HG03571 (cell line): ENCODE measurements at regions not wholly inside any gene's neighbourhood (a gene's known extent, or its start where the extent isn't known, plus 50 kb on each side); places are given as distances from the start of the nearest gene placed in this dataset.
"Not testable (repeated sequence)": the region's sequence is repeated elsewhere in the genome, so short reads cannot be mapped to it uniquely, and the experiment has no call there.

Source experiments
- ATAC-seq: cut with Tn5 transposase; IDR thresholded peaks from one replicate; pipeline ENCODE4 v1.9.1; 2021; ENCODE audit not compliant: unreplicated experiment

DNA sequence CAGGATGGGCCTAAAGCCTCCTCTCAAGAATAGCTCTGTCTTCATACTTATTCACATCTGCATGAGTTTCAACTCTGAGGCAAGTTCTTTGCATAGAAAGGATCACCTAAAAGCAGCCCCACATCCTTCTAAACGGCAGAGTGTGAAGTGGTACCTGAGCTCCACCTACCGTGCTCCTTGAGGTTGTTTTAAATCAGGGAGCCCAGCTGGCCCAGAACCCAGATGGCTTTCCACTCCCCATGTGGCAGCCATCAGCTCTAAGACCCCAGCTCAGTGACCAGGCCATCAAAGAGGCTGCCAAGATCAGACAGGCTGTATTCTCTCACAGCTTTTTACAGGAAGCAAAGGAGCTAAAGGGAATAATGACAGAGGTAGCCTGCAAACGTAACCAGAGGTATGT lies 299.3 kb downstream of the RASEF start:
- no peak for ATAC-seq

DNA sequence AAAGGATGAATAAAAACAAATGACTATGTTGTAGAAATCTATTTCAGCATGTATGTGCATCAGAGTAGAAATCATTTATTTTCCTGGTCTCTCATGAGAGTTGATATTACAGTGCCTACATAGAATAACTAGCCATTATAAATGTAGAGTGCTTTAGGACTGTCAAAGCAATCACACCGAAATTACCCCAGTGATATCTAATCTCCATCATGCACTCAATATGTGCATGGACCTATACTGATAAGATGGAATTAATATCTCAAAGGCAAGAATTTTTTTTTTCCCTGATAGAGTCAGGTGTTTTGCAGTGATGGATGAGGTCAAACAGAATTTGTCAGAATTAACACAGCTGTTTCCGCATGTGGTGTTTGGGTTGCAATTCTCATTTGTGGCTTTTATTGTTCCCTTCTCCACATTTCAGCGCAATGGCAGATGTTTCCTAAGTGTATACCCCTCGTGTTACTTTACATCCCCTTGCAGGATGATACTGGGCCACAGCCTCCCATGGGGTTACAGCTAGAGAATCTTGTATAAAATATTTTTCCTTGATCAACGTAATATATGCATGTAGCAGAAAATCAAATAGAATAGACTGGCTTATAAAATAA lies 298.8 kb downstream of the RASEF start:
- ATAC-seq, result no peak

DNA sequence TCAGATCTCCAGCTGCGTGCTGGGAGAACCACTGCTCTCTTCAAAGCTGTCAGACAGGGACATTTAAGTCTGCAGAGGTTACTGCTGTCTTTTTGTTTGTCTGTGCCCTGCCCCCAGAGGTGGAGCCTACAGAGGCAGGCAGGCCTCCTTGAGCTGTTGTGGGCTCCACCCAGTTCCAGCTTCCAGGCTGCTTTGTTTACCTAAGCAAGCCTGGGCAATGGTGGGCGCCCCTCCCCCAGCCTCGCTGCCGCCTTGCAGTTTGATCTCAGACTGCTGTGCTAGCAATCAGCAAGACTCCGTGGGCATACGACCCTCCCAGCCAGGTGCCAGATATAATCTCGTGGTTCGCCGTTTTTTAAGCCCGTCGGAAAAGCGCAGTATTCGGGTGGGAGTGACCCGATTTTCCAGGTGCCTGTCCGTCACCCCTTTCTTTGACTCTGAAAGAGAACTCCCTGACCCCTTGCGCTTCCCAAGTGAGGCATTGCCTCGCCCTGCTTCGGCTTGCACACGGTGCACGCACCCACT lies 288.2 kb downstream of the RASEF start:
- not testable (repeated sequence) for ATAC-seq

DNA sequence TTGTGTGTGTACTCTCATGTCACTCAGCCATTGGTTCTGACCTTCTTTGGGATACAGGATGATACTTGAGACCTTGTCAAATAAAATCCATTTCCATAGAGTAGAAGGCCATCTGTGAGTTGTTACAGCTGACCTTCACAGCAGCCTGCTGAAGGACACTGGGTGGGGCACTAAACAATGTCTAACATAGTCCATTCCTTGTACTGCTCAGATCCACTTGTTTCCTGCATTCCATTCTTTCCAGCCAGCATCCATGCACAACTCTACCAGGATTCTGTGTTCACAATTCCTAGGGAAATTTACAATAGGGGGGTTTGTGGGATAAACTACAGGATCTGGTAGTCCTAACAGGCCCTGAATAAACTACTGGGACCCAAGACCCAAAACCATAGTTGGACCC lies 286.4 kb downstream of the RASEF start:
- no peak for ATAC-seq

DNA sequence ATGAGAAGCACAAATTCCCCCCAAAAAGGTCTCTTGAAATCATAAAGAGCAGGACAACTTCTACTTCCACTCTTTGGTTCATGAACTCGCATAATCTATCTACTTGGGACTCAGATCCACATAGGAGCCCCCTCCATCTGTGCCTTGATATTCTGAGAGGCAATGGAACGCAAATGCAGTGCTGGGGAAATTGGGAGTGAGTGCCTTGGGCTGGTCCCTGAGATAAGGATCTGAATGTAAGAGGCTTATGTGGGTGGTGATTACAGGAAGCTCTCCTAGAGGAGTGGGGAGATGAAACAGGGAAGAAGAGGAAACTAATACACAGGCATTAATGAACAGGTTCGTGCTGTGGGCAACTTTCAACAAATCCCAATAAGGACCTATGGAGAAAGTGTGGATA lies 285.6 kb downstream of the RASEF start:
- no peak for ATAC-seq

DNA sequence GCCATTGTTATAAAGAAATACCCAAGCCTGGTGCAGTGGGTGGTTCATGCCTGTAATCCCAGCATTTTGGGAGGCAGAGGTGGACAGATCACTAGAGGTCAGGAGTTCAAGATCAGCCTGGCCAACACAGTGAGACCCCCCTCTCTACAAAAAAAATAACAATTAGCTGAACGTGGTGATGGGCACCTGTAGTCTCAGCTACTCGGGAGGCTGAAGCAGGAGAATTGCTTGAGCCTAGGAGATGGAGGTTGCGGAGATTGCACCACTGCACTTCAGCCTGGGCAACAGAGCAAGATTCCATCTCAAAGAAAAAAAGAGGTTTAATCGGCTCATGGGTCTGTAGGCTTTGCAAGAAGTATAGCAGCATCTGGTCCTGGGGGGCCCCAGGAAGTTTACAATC lies 284.0 kb downstream of the RASEF start:
- not testable (repeated sequence) for ATAC-seq

DNA sequence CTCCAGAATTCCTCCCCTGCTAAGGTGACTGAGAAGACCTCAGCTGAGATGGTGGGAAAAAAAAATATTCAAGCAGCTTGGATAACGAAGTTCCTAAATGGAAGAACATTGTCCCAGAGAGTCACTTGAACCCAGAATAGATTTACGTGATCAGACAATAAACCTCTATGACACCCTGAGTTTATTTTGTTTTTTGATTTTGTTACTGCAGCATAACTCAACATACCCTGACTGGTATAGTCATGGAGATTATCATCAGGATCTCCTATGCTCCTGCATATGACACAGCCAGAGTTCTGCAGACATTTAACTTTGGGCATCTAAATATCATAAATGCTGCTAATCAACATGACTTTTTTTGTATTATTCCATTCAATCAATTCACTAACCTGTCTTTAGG lies 282.9 kb downstream of the RASEF start:
- no peak for ATAC-seq

DNA sequence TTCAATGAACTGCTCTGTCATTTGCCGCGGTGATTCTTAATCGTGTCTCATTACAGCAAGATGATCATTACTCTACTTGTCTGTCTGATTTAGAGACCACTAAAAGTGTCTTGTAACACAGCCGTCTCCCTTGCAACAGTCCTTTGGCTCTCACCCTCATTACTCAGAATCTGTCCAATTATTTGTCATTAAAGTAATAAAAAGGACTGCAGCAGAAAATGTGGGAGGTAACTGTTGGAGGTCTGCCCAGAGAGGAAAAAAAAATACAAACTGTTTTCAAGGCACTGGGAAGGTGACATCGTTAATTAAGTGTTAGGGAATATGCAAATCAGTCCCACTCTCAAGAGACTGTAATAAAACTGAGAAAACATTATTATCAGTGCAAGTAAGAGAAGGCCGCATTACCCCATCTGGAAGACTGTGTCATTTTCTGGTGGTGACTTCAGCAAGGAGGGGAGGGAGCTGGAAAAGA lies 281.0 kb downstream of the RASEF start:
- no peak for ATAC-seq

DNA sequence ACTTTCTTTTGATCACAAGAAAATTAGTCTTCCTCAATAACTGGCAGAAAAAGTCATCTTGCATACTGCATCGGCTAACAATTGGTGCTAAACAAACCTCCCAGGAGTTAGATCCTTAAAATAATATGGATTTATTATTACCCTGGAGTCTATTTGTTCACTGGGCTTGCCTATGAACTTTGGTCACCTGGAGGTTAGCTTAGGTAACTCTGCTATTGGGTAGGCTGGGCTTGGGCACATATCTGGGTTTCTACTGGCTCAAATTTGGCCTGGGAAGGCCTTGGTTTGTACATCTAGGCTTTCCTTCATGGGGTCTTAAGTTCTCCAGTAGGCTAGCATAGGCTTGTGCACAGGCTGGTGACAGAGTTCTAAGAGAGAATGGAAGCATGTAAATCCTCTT lies 279.9 kb downstream of the RASEF start:
- ATAC-seq, result no peak

DNA sequence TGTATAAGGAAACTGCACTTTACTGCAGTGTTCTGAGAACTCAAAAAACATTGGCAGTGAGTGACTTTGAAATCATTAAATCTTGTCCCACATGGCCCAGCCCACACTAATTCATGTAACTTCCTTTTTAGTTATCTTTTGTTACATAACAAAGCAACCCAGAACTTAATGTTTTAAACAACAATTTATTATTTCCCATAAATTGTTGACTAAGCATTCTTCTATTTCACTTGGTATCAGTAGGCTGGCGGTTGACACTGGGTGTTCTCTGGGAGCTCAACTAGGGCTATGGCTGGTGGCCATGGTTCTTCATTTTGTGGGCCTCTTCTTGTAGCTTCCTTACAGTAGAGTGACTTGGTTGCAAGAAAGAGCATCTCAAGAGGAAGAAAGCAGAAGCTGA lies 278.4 kb downstream of the RASEF start:
- no peak for ATAC-seq

DNA sequence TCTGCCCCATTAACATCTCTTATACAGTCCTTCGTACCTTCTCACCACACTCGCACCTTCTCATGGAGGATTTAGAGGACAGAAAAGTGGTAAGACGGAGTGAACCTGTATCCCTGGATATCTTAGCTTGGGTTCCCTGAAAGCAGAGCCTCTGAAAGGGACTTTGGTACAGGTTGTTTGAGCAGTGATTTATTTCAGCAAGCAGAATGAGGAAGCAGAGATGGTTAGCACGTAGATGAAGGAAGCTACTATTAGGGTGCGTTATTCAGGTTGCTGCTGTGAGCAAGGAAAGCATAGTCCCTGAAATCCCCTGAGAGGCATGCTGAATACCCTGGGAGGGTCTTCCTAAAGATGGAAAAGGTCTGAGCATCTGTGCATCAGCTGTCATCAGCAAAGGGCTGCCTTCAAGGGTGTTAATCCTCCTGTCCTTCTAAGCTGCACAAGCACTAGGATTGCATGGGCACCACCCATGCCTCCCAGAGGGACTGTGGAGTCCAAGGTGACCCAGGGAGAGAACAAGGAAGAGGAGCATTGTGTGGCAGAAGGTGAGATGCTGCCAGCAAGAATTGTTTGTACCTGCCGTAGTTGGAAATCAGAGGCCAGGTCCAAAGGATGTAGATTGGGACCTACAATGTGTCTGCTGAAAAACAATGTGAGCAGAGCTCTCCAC lies 273.7 kb downstream of the RASEF start:
- ATAC-seq, result no peak

DNA sequence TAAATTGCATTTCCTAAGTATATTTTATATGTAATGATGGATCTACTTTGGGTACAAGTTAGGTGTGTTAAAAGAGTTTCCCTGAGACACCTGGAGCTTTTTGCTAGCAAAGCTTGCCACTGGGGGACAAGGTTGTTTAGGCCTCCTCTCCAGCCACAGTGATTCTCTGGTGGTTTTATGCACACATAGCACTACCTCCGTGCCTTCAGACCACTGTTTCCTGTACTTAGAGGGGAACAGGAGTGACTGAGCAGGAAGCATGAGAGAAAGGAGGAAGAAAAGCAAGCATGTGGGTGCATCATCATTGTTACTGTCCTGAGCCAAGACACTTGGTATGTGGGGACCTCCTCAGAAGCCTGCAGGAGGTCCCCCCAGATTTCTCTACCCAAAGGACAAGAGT lies 272.1 kb downstream of the RASEF start:
- ATAC-seq, result no peak

DNA sequence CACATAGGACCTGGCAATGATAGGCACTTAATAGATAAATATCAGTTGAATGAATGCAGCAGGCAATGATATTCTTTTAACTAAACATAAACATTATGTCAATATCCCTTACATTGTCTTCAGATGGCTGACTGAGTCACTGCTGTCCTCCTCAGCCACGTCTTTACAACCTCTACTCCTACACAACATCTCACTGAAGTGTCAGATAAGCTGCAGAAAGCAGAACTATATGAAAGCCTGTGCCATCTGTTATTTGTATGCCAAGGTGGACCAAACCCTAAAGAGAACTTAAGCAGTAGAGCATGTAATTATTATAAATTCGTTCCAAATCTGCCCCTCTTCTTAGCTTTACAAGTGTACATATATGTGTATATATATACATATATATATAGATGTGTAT lies 271.2 kb downstream of the RASEF start:
- no peak for ATAC-seq

DNA sequence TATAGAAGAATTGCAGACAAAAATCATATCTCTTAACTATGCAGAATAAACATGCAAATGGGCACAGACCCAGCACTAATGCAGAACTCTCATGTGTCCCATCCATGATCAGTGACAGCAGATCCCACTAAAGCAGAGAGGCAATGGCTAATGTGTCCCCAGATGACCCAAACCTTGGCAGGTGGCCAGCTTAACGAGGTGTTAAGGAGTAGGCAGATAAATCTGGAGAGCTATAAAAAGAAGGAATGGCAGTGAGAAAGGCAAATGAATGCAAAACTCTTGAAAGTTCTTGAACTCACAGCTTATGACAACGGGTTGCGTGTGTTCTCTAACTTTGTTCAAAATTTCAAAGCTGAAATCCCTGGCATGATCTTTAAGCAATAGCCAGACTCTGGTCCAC lies 265.4 kb downstream of the RASEF start:
- ATAC-seq, result no peak

DNA sequence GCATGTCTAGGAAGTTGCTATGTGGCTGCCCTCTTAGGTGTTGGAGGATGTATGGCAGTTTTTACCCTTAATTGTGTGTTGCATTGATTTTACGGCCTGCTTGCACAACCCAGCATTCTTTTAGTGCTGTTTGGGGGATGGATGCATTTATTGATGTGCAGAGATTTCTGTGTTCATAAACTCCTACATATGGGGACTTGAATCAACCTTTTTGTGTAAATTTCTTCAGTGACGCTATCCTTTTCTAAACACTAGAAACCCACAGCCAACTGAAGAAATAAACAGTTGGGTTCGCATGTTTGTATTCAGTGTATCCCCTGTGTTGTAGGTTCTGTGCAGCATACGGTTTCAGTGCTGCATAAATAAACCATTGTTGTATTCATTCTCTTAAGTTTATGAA lies 263.7 kb downstream of the RASEF start:
- ATAC-seq, result no peak

DNA sequence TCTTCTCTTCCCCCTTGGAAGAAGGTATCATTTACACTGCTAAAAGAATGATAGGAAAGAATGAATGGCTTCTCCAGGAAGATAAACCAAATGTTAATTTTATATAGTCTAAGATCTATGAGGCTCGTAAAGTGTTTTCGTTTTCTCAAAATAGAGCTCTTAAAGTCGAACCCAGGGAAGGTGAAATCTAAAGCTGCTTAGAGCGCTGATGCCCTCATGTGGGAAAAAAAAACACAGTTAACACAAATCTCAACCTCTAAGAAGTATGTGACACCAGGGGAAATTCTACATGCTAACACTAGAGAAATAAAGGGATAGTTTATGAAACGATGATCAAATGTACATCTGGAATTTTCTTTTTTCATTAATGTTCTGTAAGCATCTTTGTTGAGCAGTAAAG lies 257.9 kb downstream of the RASEF start:
- no peak for ATAC-seq

DNA sequence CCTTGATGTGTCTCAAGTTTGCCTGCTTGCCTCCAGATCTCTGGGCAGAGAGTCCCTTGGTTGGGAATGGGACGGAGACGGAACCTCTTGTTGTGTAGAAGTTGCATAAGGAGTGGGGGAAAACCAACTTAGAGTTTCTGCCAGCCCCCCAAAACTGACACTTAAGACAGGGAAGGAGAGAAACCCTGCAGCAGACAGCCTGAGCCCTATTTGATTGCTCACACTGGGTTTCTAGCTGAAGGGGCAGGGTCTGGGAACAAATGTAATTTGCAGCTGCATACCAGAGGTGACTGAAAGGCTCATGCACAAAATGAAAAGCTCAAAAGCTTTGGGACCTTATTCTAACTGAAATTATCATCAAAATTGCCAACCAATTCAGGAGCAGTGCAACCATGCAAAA lies 254.5 kb downstream of the RASEF start:
- no peak for ATAC-seq

DNA sequence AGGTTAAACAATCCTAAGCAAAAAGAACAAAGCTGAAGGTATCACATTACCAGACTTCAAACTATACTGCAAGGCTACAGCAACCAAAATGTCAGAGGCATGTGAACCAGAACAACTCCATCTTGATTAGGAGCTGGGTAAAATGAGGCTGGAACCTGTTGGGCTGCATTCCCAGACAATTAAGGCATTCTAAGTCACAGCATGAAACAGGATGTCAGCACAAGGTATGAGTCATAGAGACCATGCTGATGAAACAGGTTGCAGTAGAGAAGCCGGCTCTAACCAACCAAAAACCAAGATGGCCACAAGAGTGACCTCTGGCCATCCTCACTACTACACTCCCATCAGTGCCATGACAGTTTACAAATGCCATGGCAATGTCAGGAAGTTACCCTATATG lies 252.0 kb downstream of the RASEF start:
- no peak for ATAC-seq

DNA sequence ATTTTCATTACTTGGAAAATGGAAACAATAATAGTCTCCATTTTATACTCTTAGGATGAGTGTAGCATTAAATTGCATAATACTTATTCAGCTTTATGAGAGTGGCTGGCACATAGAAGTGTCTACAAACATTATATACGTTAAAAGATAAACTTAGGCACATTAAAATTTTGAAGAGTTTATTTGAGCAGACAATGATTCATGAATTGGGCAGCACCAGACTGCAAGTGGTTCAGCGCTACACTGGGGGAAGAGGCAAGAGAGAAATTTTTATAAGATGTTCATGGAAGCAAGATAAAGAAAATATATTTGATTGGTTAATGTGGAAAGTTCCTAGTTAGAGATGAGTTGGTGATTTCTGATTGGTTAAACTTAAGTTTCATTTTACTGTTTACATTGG lies 243.7 kb downstream of the RASEF start:
- ATAC-seq, result no peak

DNA sequence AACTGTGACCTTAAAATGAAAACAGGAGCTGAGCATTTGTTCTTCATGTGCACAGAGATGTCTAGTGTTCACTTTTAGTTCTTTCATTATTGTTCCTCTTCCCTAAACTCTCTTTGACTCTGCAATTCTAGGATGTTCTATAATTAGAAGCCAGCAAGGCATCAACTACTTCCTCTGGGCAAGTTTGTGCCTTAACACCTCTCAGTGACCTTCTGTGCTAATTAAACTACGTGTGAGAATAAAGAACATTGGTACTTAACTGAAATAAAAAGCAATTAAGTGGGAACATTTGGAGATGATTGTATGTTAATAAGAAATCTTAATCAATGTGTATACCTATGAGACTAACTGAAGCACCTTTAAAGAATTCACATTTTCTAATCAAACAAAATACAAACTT lies 242.8 kb downstream of the RASEF start:
- ATAC-seq, result no peak

DNA sequence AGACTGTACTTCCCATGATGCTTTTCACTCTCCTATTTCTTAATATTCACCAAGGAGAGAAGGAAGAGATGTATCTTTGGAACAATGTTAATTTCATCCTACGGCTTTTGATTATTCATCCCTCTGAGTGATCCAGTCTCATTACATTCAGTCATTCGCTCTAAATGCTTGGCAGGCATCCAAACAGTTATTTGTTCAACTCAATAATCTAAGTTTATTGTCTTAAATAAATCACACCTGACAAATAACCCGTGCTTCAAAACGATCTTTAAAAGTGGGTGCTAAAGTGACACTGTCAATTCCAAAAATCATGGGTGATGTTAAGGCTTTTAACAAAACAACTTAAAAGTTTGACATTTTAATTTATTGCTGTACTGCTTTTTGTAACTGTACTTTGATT lies 233.1 kb downstream of the RASEF start:
- ATAC-seq, result no peak

DNA sequence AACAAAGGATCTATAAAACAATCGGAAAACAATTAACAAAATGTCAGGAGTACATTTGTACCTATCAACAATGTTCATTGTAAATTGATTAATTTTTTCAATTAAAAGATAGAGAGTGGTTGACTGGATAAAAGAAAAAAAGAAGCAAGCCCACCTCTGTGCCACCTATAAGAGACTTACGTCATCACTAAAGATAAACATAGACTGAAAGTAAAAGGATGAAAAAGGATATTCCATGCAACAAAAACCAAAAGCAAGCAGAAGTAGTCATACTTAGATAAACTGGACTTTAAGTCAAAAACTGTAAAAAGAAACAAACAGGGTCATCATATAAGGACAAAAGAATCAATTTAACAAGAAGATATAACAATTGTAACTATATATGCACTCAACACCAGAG lies 197.4 kb downstream of the RASEF start:
- ATAC-seq, result no peak
